Sigmoid colon (tissue), 4 donors: ENCODE measurements at regions not wholly inside any gene's neighbourhood (a gene's known extent, or its start where the extent isn't known, plus 50 kb on each side); places are given as distances from the start of the nearest gene placed in this dataset.

Experiments used
- POLR2A ChIP-seq, 2 donors: fragments of 450-650 bp; IDR thresholded peaks; one replicate each; pipeline ENCODE4 v1.6.1; 2016; ENCODE audit warnings: antibody characterized with exemption in 2 of 2, mild to moderate bottlenecking in 2 of 2, moderate library complexity in 2 of 2
- POLR2AphosphoS5 ChIP-seq, 4 donors: sonication (generic); formaldehyde crosslinking; IDR thresholded peaks; one replicate each; pipeline ENCODE4 v1.6.1; 2017; ENCODE audit warnings: antibody characterized with exemption in 4 of 4
- TF ChIP-seq, protein P1 (sequence below), 4 experiments: fragments of 450-650 bp in 3 of 4; fragments of 200-600 bp in 1 of 4; IDR thresholded peaks; one replicate each; pipeline ENCODE4 v1.5.1; 2016 to 2019; ENCODE audit warnings: antibody characterized with exemption in 4 of 4, mild to moderate bottlenecking in 3 of 4, moderate library complexity in 2 of 4

DNA sequence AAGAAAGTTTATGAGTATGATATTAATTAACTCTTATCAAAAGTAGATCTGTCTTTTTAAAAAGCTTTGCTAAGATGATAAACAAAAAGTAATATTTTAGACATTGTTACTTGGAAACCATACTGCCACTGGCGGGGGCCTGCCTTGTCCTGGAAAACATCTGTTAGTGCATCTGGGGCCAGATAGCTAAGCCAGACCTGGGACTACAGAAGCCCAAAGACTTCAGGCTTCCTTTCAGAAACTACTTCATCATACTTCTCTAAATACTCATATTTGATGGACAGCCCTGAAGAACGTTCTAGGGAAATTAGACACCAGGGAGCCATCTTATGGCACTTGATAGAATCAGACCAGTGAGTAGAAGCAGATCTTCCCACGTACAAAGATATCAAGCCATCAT, 795.4 kb upstream of the SEMA6D start:
- TF ChIP-seq, protein P1, sequence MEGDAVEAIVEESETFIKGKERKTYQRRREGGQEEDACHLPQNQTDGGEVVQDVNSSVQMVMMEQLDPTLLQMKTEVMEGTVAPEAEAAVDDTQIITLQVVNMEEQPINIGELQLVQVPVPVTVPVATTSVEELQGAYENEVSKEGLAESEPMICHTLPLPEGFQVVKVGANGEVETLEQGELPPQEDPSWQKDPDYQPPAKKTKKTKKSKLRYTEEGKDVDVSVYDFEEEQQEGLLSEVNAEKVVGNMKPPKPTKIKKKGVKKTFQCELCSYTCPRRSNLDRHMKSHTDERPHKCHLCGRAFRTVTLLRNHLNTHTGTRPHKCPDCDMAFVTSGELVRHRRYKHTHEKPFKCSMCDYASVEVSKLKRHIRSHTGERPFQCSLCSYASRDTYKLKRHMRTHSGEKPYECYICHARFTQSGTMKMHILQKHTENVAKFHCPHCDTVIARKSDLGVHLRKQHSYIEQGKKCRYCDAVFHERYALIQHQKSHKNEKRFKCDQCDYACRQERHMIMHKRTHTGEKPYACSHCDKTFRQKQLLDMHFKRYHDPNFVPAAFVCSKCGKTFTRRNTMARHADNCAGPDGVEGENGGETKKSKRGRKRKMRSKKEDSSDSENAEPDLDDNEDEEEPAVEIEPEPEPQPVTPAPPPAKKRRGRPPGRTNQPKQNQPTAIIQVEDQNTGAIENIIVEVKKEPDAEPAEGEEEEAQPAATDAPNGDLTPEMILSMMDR (IDR thresholded peaks at IDR 0.05): no peak
- TF ChIP-seq POLR2A (IDR thresholded peaks at IDR 0.05) (no peak), POLR2AphosphoS5 (IDR thresholded peaks at IDR 0.05) (no peak)
